GM21825 (cell line): ENCODE measurements at regions not wholly inside any gene's neighbourhood (a gene's known extent, or its start where the extent isn't known, plus 50 kb on each side); places are given as distances from the start of the nearest gene placed in this dataset.
"Not testable (repeated sequence)": the region's sequence is repeated elsewhere in the genome, so short reads cannot be mapped to it uniquely, and the experiment has no call there.

Experiments
- ATAC-seq: cut with Tn5 transposase; IDR thresholded peaks from one replicate; pipeline ENCODE4 v1.9.1; 2021; ENCODE audit warnings: mild to moderate bottlenecking, moderate library complexity; ENCODE audit not compliant: unreplicated experiment

GRCh38 chr6:166809721-166810120 lies 146.6 kb downstream of the RNASET2 start:
- ATAC-seq = no peak

GRCh38 chr6:166806962-166807757 lies 149.2 kb downstream of the RNASET2 start:
- no peak for ATAC-seq

- no peak for ATAC-seq
These were observed 150.0 kb downstream of the RNASET2 start for GRCh38 chr6:166806217-166806838.

GRCh38 chr6:166803471-166803870 lies 152.9 kb downstream of the RNASET2 start:
- ATAC-seq = no peak

- no peak for ATAC-seq
These were observed 153.9 kb downstream of the RNASET2 start for GRCh38 chr6:166802401-166802800.

- ATAC-seq = no peak
These were observed 156.2 kb downstream of the RNASET2 start for GRCh38 chr6:166800137-166800536.

- ATAC-seq = no peak
These were observed 157.7 kb downstream of the RNASET2 start for GRCh38 chr6:166798652-166799051.

GRCh38 chr6:166796610-166797009 lies 159.7 kb downstream of the RNASET2 start:
- no peak for ATAC-seq

GRCh38 chr6:166795879-166796278 lies 160.5 kb downstream of the RNASET2 start:
- no peak for ATAC-seq

- ATAC-seq = not testable (repeated sequence)
These were observed 163.8 kb upstream of the RPS6KA2 start for GRCh38 chr6:166790808-166791207.

- ATAC-seq = not testable (repeated sequence)
These were observed 161.9 kb upstream of the RPS6KA2 start for GRCh38 chr6:166788846-166789529.

- no peak for ATAC-seq
These were observed 159.7 kb upstream of the RPS6KA2 start for GRCh38 chr6:166786704-166787293.

GRCh38 chr6:166785131-166785530 lies 158.1 kb upstream of the RPS6KA2 start:
- ATAC-seq = no peak

GRCh38 chr6:166784691-166785090 lies 157.6 kb upstream of the RPS6KA2 start:
- no peak for ATAC-seq

GRCh38 chr6:166782520-166782919 lies 155.5 kb upstream of the RPS6KA2 start:
- ATAC-seq = no peak

- no peak for ATAC-seq
These were observed 154.3 kb upstream of the RPS6KA2 start for GRCh38 chr6:166781331-166781730.

GRCh38 chr6:166779963-166780683 lies 153.1 kb upstream of the RPS6KA2 start:
- no peak for ATAC-seq

GRCh38 chr6:166779381-166779780 lies 152.3 kb upstream of the RPS6KA2 start:
- ATAC-seq = no peak

GRCh38 chr6:166778776-166779175 lies 151.7 kb upstream of the RPS6KA2 start:
- ATAC-seq = no peak

- no peak for ATAC-seq
These were observed 151.0 kb upstream of the RPS6KA2 start for GRCh38 chr6:166778046-166778445.

- no peak for ATAC-seq
These were observed 150.1 kb upstream of the RPS6KA2 start for GRCh38 chr6:166777096-166777630.
